ENCODE measurements at regions not wholly inside any gene's neighbourhood (a gene's known extent, or its start where the extent isn't known, plus 50 kb on each side); places are given as distances from the start of the nearest gene placed in this dataset.
A peak's percentile ranks its signal among the peaks of the same experiment; 100 is the strongest.

DNA sequence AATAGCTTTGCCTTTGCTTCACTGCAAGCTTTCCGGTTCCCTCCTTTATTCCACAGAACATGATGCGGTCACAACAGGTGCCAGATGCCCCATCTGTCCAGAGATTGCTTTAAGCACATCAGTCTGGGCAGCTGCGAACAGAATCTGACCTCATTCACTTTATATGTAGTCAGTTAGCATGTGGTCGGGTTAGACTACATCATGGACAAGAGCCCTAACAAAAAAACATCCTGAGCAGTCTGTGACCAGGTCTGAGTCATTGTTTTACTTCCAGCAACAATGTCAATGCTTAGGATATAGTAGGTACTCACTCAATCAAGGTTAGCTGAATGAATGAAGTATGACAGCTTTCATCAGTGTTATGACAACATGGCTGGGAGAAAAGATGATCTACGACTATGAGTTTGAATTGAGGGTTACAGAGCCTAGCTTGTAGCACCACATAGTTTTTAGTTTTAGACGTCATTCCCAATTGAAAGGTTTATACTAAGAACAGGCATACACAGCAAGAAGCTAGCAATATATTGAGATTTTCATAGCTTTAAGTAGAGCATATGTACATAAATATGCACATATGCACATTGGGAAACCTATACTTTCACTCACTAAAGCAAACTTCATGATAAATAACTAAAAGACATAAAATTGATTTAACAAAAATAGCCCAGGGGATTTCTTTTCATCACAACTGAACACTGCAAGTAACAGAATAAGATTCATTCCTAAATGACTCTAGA lies 64.2 kb upstream of the TMCC3 start:
- no peak for DNase-seq (ENCODE audit: low read depth in 3 of 3)

DNA sequence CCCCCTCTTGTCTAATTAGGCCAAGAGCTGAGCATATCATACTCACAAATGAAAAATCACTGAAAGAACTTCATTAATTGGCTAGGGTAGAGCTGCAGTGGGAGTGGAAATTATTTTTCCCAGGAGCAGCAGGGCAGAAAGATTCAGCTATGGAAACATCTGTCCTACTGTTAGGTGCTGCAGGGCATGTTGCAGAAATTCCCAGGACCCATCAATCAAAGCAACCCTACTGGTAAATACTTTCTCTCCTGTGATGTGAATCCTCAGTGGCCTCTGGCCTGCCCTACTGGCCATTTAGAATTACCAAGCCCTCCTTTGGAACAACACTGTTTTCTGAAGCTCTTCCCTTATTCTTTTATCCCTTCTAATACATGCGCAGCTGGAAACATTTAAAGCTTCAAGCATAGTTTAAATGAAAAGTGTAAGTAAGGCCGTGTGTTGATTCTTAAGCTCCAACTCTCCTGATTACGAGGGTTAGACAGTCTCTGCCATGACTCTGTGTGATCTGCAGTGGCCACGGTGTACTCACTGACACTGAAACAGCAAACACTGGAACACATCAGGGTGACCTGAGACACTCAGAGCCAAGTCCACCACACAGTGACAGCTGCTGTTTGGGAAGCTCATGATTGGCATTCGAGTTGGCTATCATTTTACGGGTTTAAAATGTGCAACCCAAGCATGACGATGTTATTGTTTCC lies 62.6 kb upstream of the TMCC3 start:
- no peak for DNase-seq (ENCODE audit: low read depth in 3 of 3)

DNA sequence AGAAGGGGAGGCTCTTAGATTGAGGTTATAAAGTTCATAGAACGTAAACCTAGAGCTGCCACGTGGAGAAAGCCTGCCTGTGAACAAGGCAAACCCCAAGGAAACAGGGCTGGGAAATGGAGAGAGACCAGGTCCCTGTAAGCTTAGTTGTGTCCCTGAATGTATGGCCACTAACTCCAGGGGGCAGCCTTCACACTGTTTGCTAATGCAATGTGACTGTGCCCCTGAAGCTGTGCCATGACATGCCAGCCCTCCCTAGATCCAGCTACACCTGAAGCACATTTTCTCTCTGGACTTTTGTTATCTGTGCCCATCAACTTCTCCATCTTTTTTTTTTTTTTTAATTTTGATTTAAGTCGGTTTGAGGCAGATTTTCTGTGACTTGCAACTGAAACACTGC lies 60.6 kb upstream of the TMCC3 start:
- peak in 1 of 3 donors; percentile 5 for DNase-seq (ENCODE audit: low read depth in 3 of 3)

DNA sequence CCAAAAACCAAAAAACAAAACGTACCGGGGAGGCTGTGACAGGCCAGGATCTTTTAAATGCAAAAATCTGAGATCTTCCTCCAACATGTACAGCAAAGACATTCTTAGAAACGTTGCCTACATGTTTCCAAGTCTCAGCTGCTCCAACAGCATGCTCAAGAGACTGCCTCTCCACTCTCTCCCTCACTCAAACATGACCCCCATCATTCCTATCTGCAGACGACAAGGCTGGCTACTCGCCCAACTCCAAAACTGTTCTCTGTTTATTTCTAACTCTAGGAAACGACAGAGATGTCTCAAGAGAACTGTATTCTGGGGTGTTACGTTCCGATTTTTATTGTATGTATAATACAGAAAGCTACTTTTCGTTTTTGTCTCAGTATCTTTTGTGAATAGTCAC lies 57.5 kb upstream of the TMCC3 start:
- no peak for DNase-seq (ENCODE audit: low read depth in 3 of 3)

DNA sequence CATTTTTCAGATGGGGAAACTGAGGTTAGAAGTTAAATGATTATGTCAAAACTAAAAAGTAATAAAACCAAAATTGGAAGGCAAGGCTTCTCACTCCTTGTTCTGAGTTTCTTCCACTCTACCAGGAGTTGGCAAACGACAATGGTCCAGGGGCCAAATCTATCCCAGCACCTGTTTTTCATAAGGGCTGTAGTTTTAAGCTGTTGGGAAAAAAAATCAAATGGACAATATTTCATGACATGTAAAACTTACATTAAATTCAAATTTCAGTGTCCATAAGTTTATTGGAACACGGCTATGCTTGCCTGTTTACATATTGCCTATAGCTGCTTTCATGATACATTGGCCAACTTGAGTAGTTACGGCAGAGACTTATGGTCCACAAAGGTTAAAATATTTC lies 56.7 kb upstream of the TMCC3 start:
- no peak for DNase-seq (ENCODE audit: low read depth in 3 of 3)

GRCh38 chr12:94706250-94706661 lies 55.9 kb upstream of the TMCC3 start:
- no peak for DNase-seq (ENCODE audit: low read depth in 3 of 3)

DNA sequence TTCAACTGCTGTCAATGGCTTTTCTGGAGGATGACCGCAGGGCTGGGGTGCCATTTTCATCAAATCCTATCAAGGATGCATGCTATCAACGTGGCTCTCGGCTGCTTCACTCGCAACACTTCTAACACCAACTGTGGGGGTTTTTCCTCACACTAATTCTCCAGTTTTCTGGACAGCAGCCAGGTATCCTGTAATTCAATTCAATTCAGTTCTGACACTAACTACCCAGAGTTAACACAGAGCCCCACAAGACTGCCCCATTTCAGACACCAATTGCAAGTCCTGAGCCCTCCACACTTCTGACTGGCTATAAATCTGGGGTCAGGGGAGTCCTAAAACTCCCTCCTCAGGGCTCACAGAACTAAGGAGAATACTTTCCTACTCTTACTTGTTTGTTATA lies 55.3 kb upstream of the TMCC3 start:
- no peak for DNase-seq (ENCODE audit: low read depth in 3 of 3)

- no peak for DNase-seq (ENCODE audit: low read depth in 3 of 3)
These were observed 54.3 kb upstream of the TMCC3 start for GRCh38 chr12:94704452-94705306.

DNA sequence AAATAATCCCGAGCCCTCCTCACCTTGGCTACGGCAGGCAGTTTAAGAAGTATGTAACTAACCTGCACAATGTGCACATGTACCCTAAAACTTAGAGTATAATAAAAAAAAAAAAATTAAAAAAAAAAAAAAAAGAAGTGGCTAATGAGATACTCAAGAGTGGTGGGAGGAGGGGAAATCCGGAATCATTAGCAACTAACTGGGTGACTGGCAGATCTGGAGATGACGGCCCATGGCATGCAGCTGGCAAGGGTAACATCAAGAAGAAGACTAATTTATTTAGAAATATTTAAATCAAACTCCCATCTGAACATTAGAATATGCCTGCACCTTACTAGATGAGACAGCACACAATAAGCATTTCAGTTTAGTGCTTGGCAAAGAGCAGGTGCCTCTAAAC lies 52.3 kb upstream of the TMCC3 start:
- DNase-seq (ENCODE audit: low read depth in 3 of 3), result no peak

DNA sequence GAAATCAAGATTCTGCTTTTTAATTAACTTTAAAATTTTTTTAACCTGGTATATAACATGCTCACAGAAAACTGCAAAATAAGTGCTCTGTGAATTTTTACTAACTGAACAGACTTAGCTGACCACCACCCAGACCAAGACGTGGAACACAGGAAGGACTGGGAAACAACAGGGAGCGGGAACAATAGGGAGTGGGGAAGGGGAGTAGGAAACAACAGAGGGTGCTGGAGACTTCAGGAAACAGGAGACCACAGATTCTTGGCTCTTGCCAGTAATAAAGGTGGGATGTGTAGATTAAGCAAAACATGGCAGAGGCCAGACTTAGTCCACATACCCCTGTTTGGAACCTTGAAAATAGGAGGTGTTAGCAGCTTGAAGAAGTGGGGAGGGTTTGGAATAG lies 51.4 kb upstream of the TMCC3 start:
- DNase-seq (ENCODE audit: low read depth in 3 of 3), result no peak

GRCh38 chr12:94700662-94701061 lies 50.3 kb upstream of the TMCC3 start:
- no peak for DNase-seq (ENCODE audit: low read depth in 3 of 3)
